ENCODE measurements at regions not wholly inside any gene's neighbourhood (a gene's known extent, or its start where the extent isn't known, plus 50 kb on each side); places are given as distances from the start of the nearest gene placed in this dataset.

DNA sequence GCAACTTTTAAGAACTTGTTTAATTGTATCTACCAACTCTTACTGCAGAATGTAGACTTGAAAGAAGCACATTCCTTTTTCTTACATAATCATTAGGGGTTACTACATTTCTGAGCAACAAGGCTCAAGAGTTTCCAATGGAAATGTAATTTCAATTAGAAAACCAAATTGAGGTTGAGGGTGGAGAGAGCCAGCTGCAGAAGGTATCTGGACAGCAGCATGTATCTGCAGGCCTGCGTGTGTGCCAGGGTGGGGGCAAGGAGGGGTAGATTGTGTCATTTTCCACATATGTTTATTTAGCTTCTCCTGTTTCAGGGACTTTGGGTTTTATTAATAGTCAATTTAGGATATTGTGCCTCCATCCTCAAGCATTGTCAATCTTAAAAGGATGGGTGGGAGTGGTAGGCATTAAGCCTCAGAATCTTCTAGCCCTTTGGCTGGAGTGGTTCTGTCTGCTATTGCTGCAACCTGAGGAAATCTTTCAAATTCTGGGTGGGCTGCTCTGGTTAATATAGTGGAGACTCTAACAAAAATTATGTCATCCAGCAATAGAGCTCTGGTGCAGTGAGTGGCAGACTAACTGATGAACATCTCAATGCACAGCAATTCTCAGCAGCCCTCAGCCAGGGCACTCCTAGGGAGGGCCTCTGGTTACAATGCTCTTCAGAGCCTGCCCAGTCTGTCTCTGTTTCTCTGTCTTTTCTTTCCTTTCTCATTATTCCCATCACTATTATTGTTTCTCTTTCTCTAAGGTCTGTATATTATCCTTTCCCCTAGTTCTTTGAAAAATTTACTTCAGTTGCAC is 151.4 kb downstream of the RPIA start:
- TF ChIP-seq, protein P1, sequence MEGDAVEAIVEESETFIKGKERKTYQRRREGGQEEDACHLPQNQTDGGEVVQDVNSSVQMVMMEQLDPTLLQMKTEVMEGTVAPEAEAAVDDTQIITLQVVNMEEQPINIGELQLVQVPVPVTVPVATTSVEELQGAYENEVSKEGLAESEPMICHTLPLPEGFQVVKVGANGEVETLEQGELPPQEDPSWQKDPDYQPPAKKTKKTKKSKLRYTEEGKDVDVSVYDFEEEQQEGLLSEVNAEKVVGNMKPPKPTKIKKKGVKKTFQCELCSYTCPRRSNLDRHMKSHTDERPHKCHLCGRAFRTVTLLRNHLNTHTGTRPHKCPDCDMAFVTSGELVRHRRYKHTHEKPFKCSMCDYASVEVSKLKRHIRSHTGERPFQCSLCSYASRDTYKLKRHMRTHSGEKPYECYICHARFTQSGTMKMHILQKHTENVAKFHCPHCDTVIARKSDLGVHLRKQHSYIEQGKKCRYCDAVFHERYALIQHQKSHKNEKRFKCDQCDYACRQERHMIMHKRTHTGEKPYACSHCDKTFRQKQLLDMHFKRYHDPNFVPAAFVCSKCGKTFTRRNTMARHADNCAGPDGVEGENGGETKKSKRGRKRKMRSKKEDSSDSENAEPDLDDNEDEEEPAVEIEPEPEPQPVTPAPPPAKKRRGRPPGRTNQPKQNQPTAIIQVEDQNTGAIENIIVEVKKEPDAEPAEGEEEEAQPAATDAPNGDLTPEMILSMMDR (IDR thresholded peaks at IDR 0.05 in 4 of 5, conservative IDR thresholded peaks at IDR 0.05 in 1 of 5) = no peak
- no peak for TF ChIP-seq POLR2A (IDR thresholded peaks at IDR 0.05)

Measured in gastrocnemius medialis (tissue), 4 donors.